Loucy (cell line): ENCODE measurements at regions not wholly inside any gene's neighbourhood (a gene's known extent, or its start where the extent isn't known, plus 50 kb on each side); places are given as distances from the start of the nearest gene placed in this dataset.

ENCODE experiments used
- H2AFZ ChIP-seq: fragments of 200-600 bp; sonication (generic); 2 replicates; pipeline ENCODE4 v1.6.0; 2016; ENCODE audit warnings: antibody characterized with exemption, mild to moderate bottlenecking, low read length, moderate library complexity
- H3F3A ChIP-seq: fragments of 200-600 bp; 2 replicates; pipeline ENCODE4 v1.6.0; 2016; ENCODE audit warnings: antibody characterized with exemption, low read depth, mild to moderate bottlenecking
- H3K27me3 ChIP-seq: fragments of 200-600 bp; sonication (generic); 2 replicates; pipeline ENCODE4 v1.6.1; 2014; ENCODE audit warnings: low read length, mild to moderate bottlenecking; ENCODE audit not compliant: insufficient read depth, poor library complexity, severe bottlenecking
- H3K36me3 ChIP-seq: fragments of 200-600 bp; sonication (generic); 2 replicates; pipeline ENCODE4 v1.6.1; 2016; ENCODE audit warnings: low read length; ENCODE audit not compliant: insufficient read depth
- H3K4me1 ChIP-seq: fragments of 200-600 bp; sonication (generic); 2 replicates; pipeline ENCODE4 v1.5.1; 2014; ENCODE audit warnings: low read length, mild to moderate bottlenecking; ENCODE audit not compliant: insufficient read depth, poor library complexity, severe bottlenecking
- H3K4me2 ChIP-seq: fragments of 200-600 bp; sonication (generic); 2 replicates; pipeline ENCODE4 v1.6.0; 2014; ENCODE audit warnings: antibody characterized with exemption, low read length, low read depth, mild to moderate bottlenecking; ENCODE audit not compliant: poor library complexity, severe bottlenecking
- H3K4me3 ChIP-seq: fragments of 200-600 bp; sonication (generic); 2 replicates; pipeline ENCODE4 v1.5.1; 2014; ENCODE audit warnings: low read length, mild to moderate bottlenecking, mixed read lengths; ENCODE audit not compliant: poor library complexity, severe bottlenecking
- H3K79me2 ChIP-seq: fragments of 200-600 bp; sonication (generic); 2 replicates; pipeline ENCODE4 v1.6.1; 2014; ENCODE audit warnings: low read length; ENCODE audit not compliant: insufficient read depth
- H3K9ac ChIP-seq: fragments of 200-600 bp; sonication (generic); 2 replicates; pipeline ENCODE4 v1.6.0; 2014; ENCODE audit warnings: mild to moderate bottlenecking, low read depth, low read length, moderate library complexity; ENCODE audit not compliant: poor library complexity, severe bottlenecking
- H3K9me2 ChIP-seq: fragments of 200-600 bp; sonication (generic); replicated peaks from 2 replicates; pipeline ENCODE4 v1.6.1; 2016; ENCODE audit warnings: low read depth, low read length, mixed read lengths
- H3K9me3 ChIP-seq: fragments of 200-600 bp; sonication (generic); 2 replicates; pipeline ENCODE4 v1.6.1; 2014; ENCODE audit warnings: mild to moderate bottlenecking, antibody characterized with exemption, low read length, low read depth; ENCODE audit not compliant: insufficient read depth
- H4K20me1 ChIP-seq: fragments of 200-600 bp; sonication (generic); 2 replicates; pipeline ENCODE4 v1.6.0; 2014; ENCODE audit warnings: antibody characterized with exemption, low read length, mild to moderate bottlenecking; ENCODE audit not compliant: insufficient read depth, poor library complexity, severe bottlenecking
- CTCF ChIP-seq: fragments of 200-600 bp; sonication (generic); conservative IDR thresholded peaks from 2 replicates; pipeline ENCODE4 v1.5.1; 2014; ENCODE audit warnings: mild to moderate bottlenecking, antibody characterized with exemption, low read length
- EZH2phosphoT487 ChIP-seq: fragments of 200-600 bp; IDR thresholded peaks from 2 replicates; pipeline ENCODE4 v1.6.1; 2018; ENCODE audit warnings: antibody characterized with exemption, mild to moderate bottlenecking, moderate library complexity, borderline replicate concordance

DNA sequence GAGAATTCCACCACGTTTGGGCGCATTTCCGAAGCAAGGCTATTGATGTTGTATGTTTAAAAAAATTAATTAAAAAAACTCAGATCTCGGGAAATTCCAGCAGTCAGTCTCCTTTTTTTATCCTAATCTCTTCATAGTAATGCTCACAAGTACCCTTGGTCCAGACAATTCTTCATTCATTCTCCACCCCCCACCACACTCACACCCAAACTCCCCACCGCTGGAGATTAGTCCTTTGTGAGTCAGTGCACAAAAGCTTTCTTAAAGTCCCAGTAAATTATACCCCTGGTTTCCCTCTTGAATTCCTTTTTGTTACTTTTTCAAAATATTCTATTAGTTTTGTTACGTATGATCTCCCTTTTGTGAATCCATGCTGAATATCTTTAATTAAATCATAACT, 274.6 kb downstream of the ZNF536 start:
- no peak overlapping the region for H3K4me2 ChIP-seq
- TF ChIP-seq EZH2phosphoT487: no peak
- no peak for TF ChIP-seq CTCF
- no peaks in the 10 kb centered on the region for H3K9me3 ChIP-seq
- H3K36me3 ChIP-seq: no peaks in the 10 kb centered on the region
- H2AFZ ChIP-seq: no peak overlapping the region
- no peaks in the 10 kb centered on the region for H3K79me2 ChIP-seq
- no peaks in the 10 kb centered on the region for H3K27me3 ChIP-seq
- H3K9me2 ChIP-seq: no peaks in the 10 kb centered on the region
- H3K4me3 ChIP-seq: no peak overlapping the region
- no peaks in the 10 kb centered on the region for H3K4me1 ChIP-seq
- H4K20me1 ChIP-seq: no peaks in the 10 kb centered on the region
- H3F3A ChIP-seq: no peaks in the 10 kb centered on the region
- H3K9ac ChIP-seq: no peak overlapping the region

- Histone ChIP-seq H3K9me3 (no peaks in the 10 kb centered on the region), H3K9me2 (no peaks in the 10 kb centered on the region), H3K9ac (no peak overlapping the region), H3K27me3 (no peaks in the 10 kb centered on the region), H3K4me1 (no peaks in the 10 kb centered on the region), H4K20me1 (no peaks in the 10 kb centered on the region), H3K36me3 (no peaks in the 10 kb centered on the region), H3K79me2 (no peaks in the 10 kb centered on the region), H3F3A (no peaks in the 10 kb centered on the region), H2AFZ (no peak overlapping the region), H3K4me3 (no peak overlapping the region), H3K4me2 (no peak overlapping the region)
- TF ChIP-seq CTCF: no peak
- no peak for TF ChIP-seq EZH2phosphoT487
Measured at GRCh38 chr19:30645946-30646577, 273.9 kb downstream of the ZNF536 start.

DNA sequence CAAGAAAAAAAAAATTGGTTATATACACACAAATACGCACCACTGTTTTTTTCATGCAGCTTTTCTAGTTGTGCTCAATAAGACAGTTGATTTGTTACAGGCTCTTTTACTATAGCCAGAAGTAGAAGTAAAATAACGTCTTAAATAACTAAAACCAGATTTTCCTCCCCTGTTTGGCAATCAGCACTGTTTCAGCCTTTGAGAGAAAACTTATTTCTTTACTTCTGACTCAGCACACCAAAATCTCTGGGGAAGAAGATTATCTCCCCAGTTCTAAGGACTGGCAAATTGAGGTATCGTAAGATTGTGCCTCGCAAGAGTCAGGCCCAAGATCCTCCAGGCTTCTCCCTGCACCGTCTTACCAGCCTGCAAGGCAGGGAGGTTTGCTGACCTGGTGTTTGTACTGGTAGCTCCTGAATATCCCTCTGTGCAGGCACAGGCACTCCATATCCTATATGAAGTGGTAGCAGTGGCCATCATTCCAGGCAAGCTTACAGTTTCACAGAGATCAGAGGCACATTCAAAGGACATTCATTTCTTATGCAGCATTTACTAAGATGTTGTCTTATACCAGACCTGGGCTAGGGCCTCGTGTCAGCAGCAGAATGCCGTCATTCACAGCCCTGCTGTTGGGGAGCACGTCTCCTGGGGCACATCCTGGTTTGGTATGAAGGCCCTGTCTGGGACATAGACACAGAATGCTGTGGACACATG, 268.2 kb downstream of the ZNF536 start:
- no peaks in the 10 kb centered on the region for H3K36me3 ChIP-seq
- no peak overlapping the region for H2AFZ ChIP-seq
- peaks cover 2% of the 10 kb centered on the region; the same call in 1 of the 2 replicates for H3K9me3 ChIP-seq
- H3K4me2 ChIP-seq: no peak overlapping the region
- H3K79me2 ChIP-seq: no peaks in the 10 kb centered on the region
- no peaks in the 10 kb centered on the region for H3F3A ChIP-seq
- H3K9me2 ChIP-seq: no peaks in the 10 kb centered on the region
- no peaks in the 10 kb centered on the region for H3K27me3 ChIP-seq
- no peak overlapping the region for H3K4me3 ChIP-seq
- no peak overlapping the region for H3K9ac ChIP-seq
- no peak for TF ChIP-seq CTCF
- TF ChIP-seq EZH2phosphoT487: no peak
- H3K4me1 ChIP-seq: no peaks in the 10 kb centered on the region
- no peaks in the 10 kb centered on the region for H4K20me1 ChIP-seq
